ENCODE measurements at regions not wholly inside any gene's neighbourhood (a gene's known extent, or its start where the extent isn't known, plus 50 kb on each side); places are given as distances from the start of the nearest gene placed in this dataset.

GRCh38 chr7:81500631-81501030 lies 269.2 kb downstream of the HGF start:
- peaks cover 14% of the 10 kb centered on the region for H3K4me1 ChIP-seq (ENCODE audit: control insufficient read depth, extremely low read depth, insufficient read depth, low read length)
- BruUV-seq (replicated peaks) = no TSS peak
- no peaks in the 10 kb centered on the region for H3K27me3 ChIP-seq (ENCODE audit: control insufficient read depth in 2 of 2, insufficient read depth in 2 of 2, low read length in 2 of 2)
- no peaks in the 10 kb centered on the region for H3K9me3 ChIP-seq (replicated peaks; ENCODE audit: control insufficient read depth, insufficient read depth, low read length)
- no peaks in the 10 kb centered on the region for H3K79me2 ChIP-seq (ENCODE audit: control insufficient read depth, insufficient read depth, low read length)
- H3K27ac ChIP-seq (ENCODE audit: insufficient read depth, low read depth, low read length) = no peak overlapping the region
- H3K9ac ChIP-seq (replicated peaks; ENCODE audit: extremely low read depth, insufficient read depth, low read length) = no peak overlapping the region
- TF ChIP-seq GATA2 (IDR thresholded peaks at IDR 0.05; ENCODE audit: insufficient read depth, insufficient read length, low read depth, low read length) = no peak
- no peak for TF ChIP-seq CTCF (IDR thresholded peaks at IDR 0.05; ENCODE audit: extremely low read depth in 1 of 2, insufficient read depth in 1 of 2, low read depth in 1 of 2, low read length in 2 of 2)
- no peak for TF ChIP-seq MYC (IDR thresholded peaks at IDR 0.05; ENCODE audit: low read depth, low read length)
- no peak for TF ChIP-seq MAX (IDR thresholded peaks at IDR 0.05; ENCODE audit: insufficient read depth, insufficient read length)
- no peak for TF ChIP-seq POLR2AphosphoS5 (IDR thresholded peaks at IDR 0.05; ENCODE audit: insufficient read depth, low read depth, low read length)
- no peak for TF ChIP-seq FOS (IDR thresholded peaks at IDR 0.05; ENCODE audit: borderline replicate concordance, insufficient read depth, low read length)
- TF ChIP-seq EZH2 (IDR thresholded peaks at IDR 0.05; ENCODE audit: borderline replicate concordance, low read depth, low read length, severe bottlenecking) = no peak
- TF ChIP-seq JUN (IDR thresholded peaks at IDR 0.05; ENCODE audit: borderline replicate concordance, insufficient read depth, insufficient read length, low read depth) = no peak
- TF ChIP-seq POLR2A (IDR thresholded peaks at IDR 0.05; ENCODE audit: low read depth, low read length) = no peak
- H3K9me1 ChIP-seq (replicated peaks; ENCODE audit: control insufficient read depth, extremely low read depth, insufficient read depth, low read length) = no peaks in the 10 kb centered on the region
- no peaks in the 10 kb centered on the region for H3K36me3 ChIP-seq (ENCODE audit: control insufficient read depth in 2 of 2, extremely low read depth in 1 of 2, insufficient read depth in 2 of 2, low read length in 2 of 2)
- intact Hi-C loops (cut with micrococcal nuclease) = loop anchor here (5.0 kb wide), 2 partner anchors 277 to 387 kb away; no protein-coding TSS in a partner anchor
- H3K4me2 ChIP-seq (ENCODE audit: insufficient read depth, low read length) = no peak overlapping the region
- FAIRE-seq = no peak
- ChIA-PET CTCF (interaction anchor here (0.6 to 4.8 kb wide), 45 partner anchors 9 to 1228 kb away, joined by 3 to 185 read pairs (median 5); partner anchors contain the start of gene HGF), POLR2A (no interaction called here)
- no peak for DNase-seq (ENCODE audit: low read depth, low spot score)
- H4K20me1 ChIP-seq (replicated peaks; ENCODE audit: control insufficient read depth, extremely low read depth, insufficient read depth, low read length) = no peaks in the 10 kb centered on the region
- H2AFZ ChIP-seq (ENCODE audit: low read depth, low read length) = no peak overlapping the region
- dilution Hi-C loops (cut with MboI; ENCODE audit: extremely low pct_ligation_motif_present, low sequenced_read_pairs) = loop anchor here (25.0 kb wide), 1 partner anchor 262 kb away; the partner anchor contains the start of gene HGF
- H3K4me3 ChIP-seq (replicated peaks in 1 of 3; ENCODE audit: insufficient read depth in 1 of 3, low read depth in 1 of 3, low read length in 3 of 3) = no peak overlapping the region
